OCI-LY1 (cell line): ENCODE measurements at regions not wholly inside any gene's neighbourhood (a gene's known extent, or its start where the extent isn't known, plus 50 kb on each side); places are given as distances from the start of the nearest gene placed in this dataset.

Source experiments
- H2AFZ ChIP-seq: fragments of 200-600 bp; sonication (generic), shearing (Covaris generic); 2 replicates; pipeline ENCODE4 v1.6.0; 2014; ENCODE audit warnings: antibody characterized with exemption, mild to moderate bottlenecking, low read length
- H3F3A ChIP-seq: fragments of 200-600 bp; sonication (generic), shearing (Covaris generic); 2 replicates; pipeline ENCODE4 v1.6.0; 2014; ENCODE audit warnings: mild to moderate bottlenecking, antibody characterized with exemption, low read length, moderate library complexity; ENCODE audit not compliant: insufficient read depth
- H3K27ac ChIP-seq: fragments of 200-600 bp; sonication (generic); 2 replicates; pipeline ENCODE4 v1.5.1; 2014; ENCODE audit warnings: low read length, mixed run types, mild to moderate bottlenecking, low read depth; ENCODE audit not compliant: poor library complexity, severe bottlenecking
- H3K27me3 ChIP-seq: fragments of 200-600 bp; sonication (generic); 2 replicates; pipeline ENCODE4 v1.6.0; 2014; ENCODE audit warnings: antibody characterized with exemption, mild to moderate bottlenecking, low read length, moderate library complexity; ENCODE audit not compliant: insufficient read depth
- H3K36me3 ChIP-seq: fragments of 200-600 bp; sonication (generic); 2 replicates; pipeline ENCODE4 v1.6.1; 2014; ENCODE audit warnings: mild to moderate bottlenecking, antibody characterized with exemption, low read length, moderate library complexity, mixed read lengths; ENCODE audit not compliant: insufficient read depth
- H3K4me1 ChIP-seq: fragments of 200-600 bp; sonication (generic); 2 replicates; pipeline ENCODE4 v1.5.1; 2014; ENCODE audit warnings: mild to moderate bottlenecking, low read length, moderate library complexity; ENCODE audit not compliant: insufficient read depth, severe bottlenecking
- H3K4me2 ChIP-seq: fragments of 200-600 bp; sonication (generic), shearing (Covaris generic); 2 replicates; pipeline ENCODE4 v1.6.1; 2014; ENCODE audit warnings: low read length
- H3K4me3 ChIP-seq: fragments of 200-600 bp; sonication (generic); 2 replicates; pipeline ENCODE4 v1.5.1; 2014; ENCODE audit warnings: low read length, low read depth, mild to moderate bottlenecking, mixed read lengths; ENCODE audit not compliant: poor library complexity, severe bottlenecking
- H3K79me2 ChIP-seq: fragments of 200-600 bp; shearing (Covaris generic); 2 replicates; pipeline ENCODE4 v1.6.1; 2016; ENCODE audit warnings: mixed run types, low read length, mixed read lengths; ENCODE audit not compliant: insufficient read depth
- H3K9ac ChIP-seq: fragments of 200-600 bp; sonication (generic), shearing (Covaris generic); 2 replicates; pipeline ENCODE4 v1.6.1; 2014; ENCODE audit warnings: mild to moderate bottlenecking, low read length, mixed read lengths
- H3K9me2 ChIP-seq: fragments of 200-600 bp; sonication (generic), shearing (Covaris generic); 2 replicates; pipeline ENCODE4 v1.6.1; 2014; ENCODE audit warnings: low read depth, mild to moderate bottlenecking, low read length, mixed read lengths
- H3K9me3 ChIP-seq: fragments of 200-600 bp; shearing (Covaris generic); 2 replicates; pipeline ENCODE4 v1.6.1; 2014; ENCODE audit warnings: low read length, mixed read lengths
- H4K20me1 ChIP-seq: fragments of 200-600 bp; sonication (generic), shearing (Covaris generic); 2 replicates; pipeline ENCODE4 v1.6.0; 2016; ENCODE audit warnings: mild to moderate bottlenecking, low read length; ENCODE audit not compliant: insufficient read depth
- CTCF ChIP-seq: fragments of 200-600 bp; sonication (generic), shearing (Covaris generic); IDR thresholded peaks from 2 replicates; pipeline ENCODE4 v1.5.1; 2017; ENCODE audit warnings: mild to moderate bottlenecking, antibody characterized with exemption, low read length, moderate library complexity, mixed read lengths
- EZH2 ChIP-seq: fragments of 200-600 bp; sonication (generic), shearing (Covaris generic); IDR thresholded peaks from 2 replicates; pipeline ENCODE4 v1.8.0; 2017; ENCODE audit warnings: borderline replicate concordance, mixed run types, mild to moderate bottlenecking, antibody characterized with exemption, low read length, moderate library complexity, mixed read lengths

DNA sequence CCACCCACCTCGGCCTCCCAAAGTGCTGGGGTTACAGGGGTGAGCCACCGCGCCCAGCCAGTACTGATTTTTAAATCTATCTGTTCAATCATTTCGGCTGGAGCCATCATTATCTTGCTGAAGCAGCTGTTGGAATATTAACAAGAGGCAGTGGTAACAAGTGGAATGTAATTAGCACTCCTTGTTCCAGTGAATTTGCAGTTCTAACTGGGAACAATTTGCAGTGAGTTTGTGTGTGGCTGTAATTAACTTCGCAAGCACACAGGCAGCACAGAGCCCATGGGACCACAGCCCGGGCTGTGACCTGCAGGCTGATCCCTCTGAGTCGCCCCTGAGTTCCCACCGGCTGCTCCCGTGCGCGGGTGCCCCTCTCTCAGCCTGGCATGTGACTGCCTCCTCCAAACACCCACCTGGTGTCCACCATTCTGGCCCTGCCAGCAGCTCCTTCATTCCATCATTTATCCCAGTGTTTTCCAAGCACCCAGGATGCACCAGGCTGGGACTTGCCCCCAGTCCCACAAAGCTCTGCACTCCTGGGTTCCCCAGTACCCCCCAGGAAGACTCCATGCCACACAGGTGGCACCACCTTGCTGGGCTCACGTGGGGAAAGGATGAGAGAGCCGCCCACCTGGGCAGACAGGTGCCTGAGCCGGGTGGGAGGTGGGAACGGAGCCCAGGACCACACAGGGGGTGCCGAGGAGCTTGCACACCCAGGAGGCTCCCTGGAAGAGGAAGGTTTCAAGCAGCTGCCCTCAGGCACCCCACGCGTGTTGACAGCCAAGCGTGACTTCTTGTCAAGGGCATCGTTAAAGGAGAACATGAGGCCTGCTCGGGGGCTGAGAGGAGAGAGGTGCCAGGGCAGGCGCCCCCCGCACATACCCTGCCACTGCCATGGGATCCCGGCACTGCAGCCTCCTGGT lies 75.2 kb downstream of the YTHDF1 start:
- Histone ChIP-seq H3K9me3 (no peaks in the 10 kb centered on the region), H3K4me3 (no peak overlapping the region), H3K9me2 (no peaks in the 10 kb centered on the region), H3F3A (no peaks in the 10 kb centered on the region), H3K4me2 (no peak overlapping the region), H3K9ac (no peak overlapping the region), H3K79me2 (no peaks in the 10 kb centered on the region), H3K4me1 (no peaks in the 10 kb centered on the region), H2AFZ (no peak overlapping the region), H3K27ac (no peak overlapping the region), H4K20me1 (no peaks in the 10 kb centered on the region), H3K36me3 (no peaks in the 10 kb centered on the region), H3K27me3 (no peaks in the 10 kb centered on the region)
- no peak for TF ChIP-seq EZH2

DNA sequence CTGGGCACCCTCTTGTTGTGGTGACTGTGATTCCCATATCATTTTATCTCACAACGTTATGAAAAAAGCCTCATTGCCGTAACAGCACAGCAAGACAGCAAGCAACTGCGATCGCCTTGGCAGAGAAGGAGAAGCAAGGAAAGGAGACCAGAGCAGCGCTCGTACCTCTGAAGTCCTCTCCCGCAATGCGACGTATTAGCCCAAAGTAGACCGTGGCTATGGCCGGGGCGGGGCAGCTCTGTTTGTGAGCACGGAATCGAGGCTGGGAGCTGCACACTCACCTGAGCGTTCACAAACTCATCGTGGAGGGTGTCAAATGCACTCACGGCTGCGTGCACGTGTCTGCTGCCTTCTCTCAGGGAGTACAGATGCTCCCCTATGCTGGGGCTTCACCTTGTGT lies 76.1 kb downstream of the YTHDF1 start:
- no peak overlapping the region for H3K4me2 ChIP-seq
- H3K9me2 ChIP-seq: no peaks in the 10 kb centered on the region
- H3K4me1 ChIP-seq: no peaks in the 10 kb centered on the region
- no peaks in the 10 kb centered on the region for H4K20me1 ChIP-seq
- TF ChIP-seq EZH2: no peak
- H2AFZ ChIP-seq: no peak overlapping the region
- no peaks in the 10 kb centered on the region for H3K79me2 ChIP-seq
- no peaks in the 10 kb centered on the region for H3K36me3 ChIP-seq
- no peaks in the 10 kb centered on the region for H3K27me3 ChIP-seq
- no peaks in the 10 kb centered on the region for H3K9me3 ChIP-seq
- H3F3A ChIP-seq: no peaks in the 10 kb centered on the region
- no peak overlapping the region for H3K4me3 ChIP-seq
- no peak overlapping the region for H3K27ac ChIP-seq
- no peak overlapping the region for H3K9ac ChIP-seq

- no peaks in the 10 kb centered on the region for H3K9me2 ChIP-seq
- H3K27ac ChIP-seq: no peak overlapping the region
- no peak overlapping the region for H3K4me3 ChIP-seq
- H3K27me3 ChIP-seq: no peaks in the 10 kb centered on the region
- H3K9ac ChIP-seq: no peak overlapping the region
- TF ChIP-seq CTCF: no peak
- no peak for TF ChIP-seq EZH2
- no peak overlapping the region for H2AFZ ChIP-seq
- no peak overlapping the region for H3K4me2 ChIP-seq
- H3K79me2 ChIP-seq: no peaks in the 10 kb centered on the region
- H3F3A ChIP-seq: no peaks in the 10 kb centered on the region
- no peaks in the 10 kb centered on the region for H4K20me1 ChIP-seq
- no peaks in the 10 kb centered on the region for H3K9me3 ChIP-seq
- H3K4me1 ChIP-seq: no peaks in the 10 kb centered on the region
- H3K36me3 ChIP-seq: no peaks in the 10 kb centered on the region
Observed at GRCh38 chr20:63139356-63139755, 76.6 kb downstream of the YTHDF1 start.

- Histone ChIP-seq H3K9me3 (no peaks in the 10 kb centered on the region), H3K4me2 (no peak overlapping the region), H4K20me1 (no peaks in the 10 kb centered on the region), H3K9me2 (no peaks in the 10 kb centered on the region), H3K4me1 (no peaks in the 10 kb centered on the region), H3K36me3 (no peaks in the 10 kb centered on the region), H3K4me3 (no peak overlapping the region), H3K79me2 (no peaks in the 10 kb centered on the region), H3F3A (no peaks in the 10 kb centered on the region), H3K9ac (no peak overlapping the region), H3K27me3 (no peaks in the 10 kb centered on the region), H3K27ac (no peak overlapping the region), H2AFZ (no peak overlapping the region)
- no peak for TF ChIP-seq EZH2
- no peak for TF ChIP-seq CTCF
Observed at GRCh38 chr20:63138855-63139341, 77.0 kb downstream of the YTHDF1 start.
